Esophagus squamous epithelium (tissue), 5 donors: ENCODE measurements at regions not wholly inside any gene's neighbourhood (a gene's known extent, or its start where the extent isn't known, plus 50 kb on each side); places are given as distances from the start of the nearest gene placed in this dataset.

ENCODE experiments used
- DNase-seq: peaks from one replicate; lab custom pipeline; 2025; lab: John Stamatoyannopoulos, UW
- H3K27ac ChIP-seq, 4 donors: fragments of 200-600 bp; sonication (generic); one replicate each; pipeline ENCODE4 v1.5.1; 2016 to 2019; ENCODE audit warnings: mild to moderate bottlenecking in 1 of 4
- H3K27me3 ChIP-seq, 4 donors: fragments of 200-600 bp; sonication (generic); 1 replicate in 3 of 4; 2 replicates in 1 of 4; pipeline versions ENCODE4 v1.5.1 to v1.6.0; 2017 to 2021; ENCODE audit warnings: antibody characterized with exemption in 1 of 4
- H3K36me3 ChIP-seq, 3 donors: fragments of 200-600 bp; sonication (generic); one replicate each; pipeline ENCODE4 v1.5.1; 2016 to 2019
- H3K4me1 ChIP-seq, 3 donors: fragments of 200-600 bp; sonication (generic); one replicate each; pipeline ENCODE4 v1.5.1; 2017 to 2019
- H3K4me3 ChIP-seq, 4 donors: fragments of 200-600 bp; sonication (generic); 1 replicate in 3 of 4; 2 replicates in 1 of 4; pipeline ENCODE4 v1.5.1; 2016 to 2019; ENCODE audit warnings: mild to moderate bottlenecking in 2 of 4, moderate library complexity in 1 of 4
- H3K9me3 ChIP-seq, 3 donors: fragments of 200-600 bp; sonication (generic); one replicate each; pipeline ENCODE4 v1.5.1; 2016 to 2019
- POLR2A ChIP-seq, 4 donors: fragments of 450-650 bp; IDR thresholded peaks; one replicate each; pipeline ENCODE4 v1.6.1; 2017; ENCODE audit warnings: antibody characterized with exemption in 4 of 4, mild to moderate bottlenecking in 4 of 4, moderate library complexity in 3 of 4
- WGBS, 2 donors: methylation state at CpG; one replicate each; pipeline ENCODE4 v1.1.5; 2018; 5-methylcytosine and 5-hydroxymethylcytosine counted together
- intact Hi-C: fragments of 100-400 bp; cut with DNase I; formaldehyde crosslinking; loops from one replicate; pipeline ENCODE4 v1.15.0; 2022
- TF ChIP-seq, protein P1 (sequence below), 6 experiments: fragments of 450-650 bp in 4 of 6; fragments of 200-600 bp in 2 of 6; sonication (generic) in 2 of 6; IDR thresholded peaks; one replicate each; pipeline ENCODE4 v1.5.1; 2016 to 2019; ENCODE audit warnings: antibody characterized with exemption in 6 of 6, mild to moderate bottlenecking in 4 of 6, moderate library complexity in 4 of 6
- donor health status: DM: yes; HTN: yes; CAD: no.

GRCh38 chr2:144161061-144161460 lies 358.9 kb downstream of the ZEB2 start:
- Histone ChIP-seq H3K9me3 (no peaks in the 10 kb centered on the region), H3K27ac (no peak overlapping the region), H3K27me3 (no peaks in the 10 kb centered on the region), H3K4me1 (no peaks in the 10 kb centered on the region), H3K4me3 (no peak overlapping the region), H3K36me3 (no peaks in the 10 kb centered on the region)
- TF ChIP-seq POLR2A (IDR thresholded peaks at IDR 0.05), result no peak
- TF ChIP-seq, protein P1, sequence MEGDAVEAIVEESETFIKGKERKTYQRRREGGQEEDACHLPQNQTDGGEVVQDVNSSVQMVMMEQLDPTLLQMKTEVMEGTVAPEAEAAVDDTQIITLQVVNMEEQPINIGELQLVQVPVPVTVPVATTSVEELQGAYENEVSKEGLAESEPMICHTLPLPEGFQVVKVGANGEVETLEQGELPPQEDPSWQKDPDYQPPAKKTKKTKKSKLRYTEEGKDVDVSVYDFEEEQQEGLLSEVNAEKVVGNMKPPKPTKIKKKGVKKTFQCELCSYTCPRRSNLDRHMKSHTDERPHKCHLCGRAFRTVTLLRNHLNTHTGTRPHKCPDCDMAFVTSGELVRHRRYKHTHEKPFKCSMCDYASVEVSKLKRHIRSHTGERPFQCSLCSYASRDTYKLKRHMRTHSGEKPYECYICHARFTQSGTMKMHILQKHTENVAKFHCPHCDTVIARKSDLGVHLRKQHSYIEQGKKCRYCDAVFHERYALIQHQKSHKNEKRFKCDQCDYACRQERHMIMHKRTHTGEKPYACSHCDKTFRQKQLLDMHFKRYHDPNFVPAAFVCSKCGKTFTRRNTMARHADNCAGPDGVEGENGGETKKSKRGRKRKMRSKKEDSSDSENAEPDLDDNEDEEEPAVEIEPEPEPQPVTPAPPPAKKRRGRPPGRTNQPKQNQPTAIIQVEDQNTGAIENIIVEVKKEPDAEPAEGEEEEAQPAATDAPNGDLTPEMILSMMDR (IDR thresholded peaks at IDR 0.05), result no peak
- WGBS, 2 donors, result 80 to 89% methylated on average over 3 of the region's 3 CpGs
- intact Hi-C loops, result no loop called here
- DNase-seq, result no peak

DNA sequence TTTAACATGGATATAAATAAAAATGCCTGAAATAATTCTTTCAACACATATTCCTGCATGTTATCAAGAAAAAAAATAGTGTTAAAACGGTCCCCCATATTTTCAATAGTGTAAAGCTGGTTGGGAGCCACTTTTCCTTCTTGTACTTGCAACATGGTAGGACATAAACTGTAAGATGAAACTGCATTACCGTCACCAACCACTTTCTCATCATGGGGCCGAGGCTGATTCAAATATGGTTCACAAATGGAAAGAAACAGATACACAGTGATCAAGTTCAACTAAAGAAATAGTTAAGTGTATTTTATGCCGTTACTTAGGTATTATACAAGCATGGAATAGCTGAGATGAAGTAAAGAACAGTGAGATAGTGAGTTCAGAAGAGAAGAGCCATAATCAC lies 360.7 kb downstream of the ZEB2 start:
- Histone ChIP-seq H3K27me3 (no peaks in the 10 kb centered on the region), H3K4me1 (no peaks in the 10 kb centered on the region), H3K36me3 (no peaks in the 10 kb centered on the region), H3K9me3 (no peaks in the 10 kb centered on the region), H3K4me3 (no peak overlapping the region), H3K27ac (no peak overlapping the region)
- 90 to 93% methylated on average over 4 of the region's 4 CpGs for WGBS, 2 donors
- DNase-seq, result no peak
- intact Hi-C loops, result no loop called here
- TF ChIP-seq POLR2A (IDR thresholded peaks at IDR 0.05), result no peak
- TF ChIP-seq, protein P1 (IDR thresholded peaks at IDR 0.05), result no peak

- WGBS, 2 donors, result 91 to 97% methylated on average over 2 of the region's 2 CpGs
- TF ChIP-seq, protein P1 (IDR thresholded peaks at IDR 0.05), result no peak
- no peak for TF ChIP-seq POLR2A (IDR thresholded peaks at IDR 0.05)
- Histone ChIP-seq H3K4me1 (no peaks in the 10 kb centered on the region), H3K9me3 (no peaks in the 10 kb centered on the region), H3K27me3 (no peaks in the 10 kb centered on the region), H3K4me3 (no peak overlapping the region), H3K27ac (no peak overlapping the region), H3K36me3 (no peaks in the 10 kb centered on the region)
- no peak for DNase-seq
- intact Hi-C loops, result no loop called here
Observed at GRCh38 chr2:144158096-144158495, 361.8 kb downstream of the ZEB2 start.

- no peaks in the 10 kb centered on the region for H3K36me3 ChIP-seq
- no peaks in the 10 kb centered on the region for H3K4me1 ChIP-seq
- WGBS, 2 donors, result 84 to 90% methylated on average over 6 of the region's 6 CpGs
- TF ChIP-seq, protein P1 (IDR thresholded peaks at IDR 0.05), result no peak
- TF ChIP-seq POLR2A (IDR thresholded peaks at IDR 0.05), result no peak
- intact Hi-C loops, result no loop called here
- H3K4me3 ChIP-seq, result no peak overlapping the region
- no peaks in the 10 kb centered on the region for H3K9me3 ChIP-seq
- H3K27ac ChIP-seq, result no peak overlapping the region
- DNase-seq, result no peak
- H3K27me3 ChIP-seq, result no peaks in the 10 kb centered on the region
Observed at GRCh38 chr2:144156736-144157640, 362.9 kb downstream of the ZEB2 start.

DNA sequence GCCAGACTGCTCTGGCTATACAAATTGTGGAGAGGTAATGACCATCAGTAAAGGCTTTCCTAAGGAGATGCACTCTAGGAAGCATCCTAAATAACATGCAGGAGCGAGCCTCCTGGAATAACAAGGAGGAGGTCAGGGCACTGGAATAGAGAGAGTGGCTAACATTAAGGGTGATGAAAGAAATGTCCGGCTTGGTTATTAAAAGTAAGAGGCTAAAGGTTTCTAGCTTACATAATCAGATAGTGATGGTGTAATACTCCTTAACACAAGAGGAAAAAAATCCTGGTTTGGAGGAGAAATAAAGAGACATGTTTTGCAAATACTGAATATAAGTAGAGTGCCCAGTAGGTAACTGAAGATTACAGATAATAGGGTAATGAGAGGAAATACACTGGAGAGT lies 365.7 kb downstream of the ZEB2 start:
- WGBS, 2 donors, result 83 to 85% methylated on average over 2 of the region's 2 CpGs
- TF ChIP-seq, protein P1 (IDR thresholded peaks at IDR 0.05), result no peak
- no peak for TF ChIP-seq POLR2A (IDR thresholded peaks at IDR 0.05)

More for the DNA sequence above, 365.7 kb downstream of the ZEB2 start:
- DNase-seq, result no peak
- Histone ChIP-seq H3K4me3 (no peak overlapping the region), H3K27me3 (no peaks in the 10 kb centered on the region), H3K36me3 (no peaks in the 10 kb centered on the region), H3K9me3 (no peaks in the 10 kb centered on the region), H3K4me1 (no peaks in the 10 kb centered on the region), H3K27ac (no peak overlapping the region)
- intact Hi-C loops, result no loop called here
